ENCODE measurements at regions not wholly inside any gene's neighbourhood (a gene's known extent, or its start where the extent isn't known, plus 50 kb on each side); places are given as distances from the start of the nearest gene placed in this dataset.

- no peak for TF ChIP-seq CTCF (conservative IDR thresholded peaks at IDR 0.05; ENCODE audit: low read length)
- Histone ChIP-seq H3K4me3 (ENCODE audit: low read depth, low read length, poor library complexity, severe bottlenecking) (no peak overlapping the region), H3K36me3 (ENCODE audit: insufficient read depth, low read length) (no peaks in the 10 kb centered on the region), H3K4me1 (ENCODE audit: insufficient read depth, low read length, poor library complexity, severe bottlenecking) (no peaks in the 10 kb centered on the region), H3K4me2 (ENCODE audit: low read length) (no peak overlapping the region), H2AFZ (ENCODE audit: low read length) (no peak overlapping the region), H3K9me2 (ENCODE audit: insufficient read depth, low read length) (no peaks in the 10 kb centered on the region), H3K79me2 (ENCODE audit: insufficient read depth, low read depth, low read length) (no peaks in the 10 kb centered on the region), H3K27ac (ENCODE audit: low read depth, low read length, poor library complexity, severe bottlenecking) (no peak overlapping the region), H4K20me1 (ENCODE audit: insufficient read depth, low read length) (no peaks in the 10 kb centered on the region), H3K9me3 (ENCODE audit: low read length) (peaks cover 12% of the 10 kb centered on the region; the same call in 1 of the 2 replicates)
- ChIA-PET POLR2A (no interaction called here), CTCF (ENCODE audit: unreplicated experiment) (no interaction called here)
- BruUV-seq (replicated peaks) = no TSS peak
- DNase-seq (ENCODE audit: low spot score) = no peak
- intact Hi-C loops (cut with micrococcal nuclease; ENCODE audit: unreplicated experiment) = no loop called here
These were observed 163.9 kb upstream of the DAPK1 start for GRCh38 chr9:87333802-87334201.

GRCh38 chr9:87334366-87334765 is 163.3 kb upstream of the DAPK1 start:
- CTCF ChIA-PET (ENCODE audit: unreplicated experiment) = no interaction called here
- H3K9me2 ChIP-seq (ENCODE audit: insufficient read depth, low read length) = no peaks in the 10 kb centered on the region
- H4K20me1 ChIP-seq (ENCODE audit: insufficient read depth, low read length) = no peaks in the 10 kb centered on the region
- H3K4me3 ChIP-seq (ENCODE audit: low read depth, low read length, poor library complexity, severe bottlenecking) = no peak overlapping the region
- H3K4me2 ChIP-seq (ENCODE audit: low read length) = no peak overlapping the region
- H3K27ac ChIP-seq (ENCODE audit: low read depth, low read length, poor library complexity, severe bottlenecking) = no peak overlapping the region
- H3K79me2 ChIP-seq (ENCODE audit: insufficient read depth, low read depth, low read length) = no peaks in the 10 kb centered on the region
- no peaks in the 10 kb centered on the region for H3K4me1 ChIP-seq (ENCODE audit: insufficient read depth, low read length, poor library complexity, severe bottlenecking)
- H3K36me3 ChIP-seq (ENCODE audit: insufficient read depth, low read length) = no peaks in the 10 kb centered on the region
- no peak overlapping the region for H2AFZ ChIP-seq (ENCODE audit: low read length)
- no peak for DNase-seq (ENCODE audit: low spot score)
- POLR2A ChIA-PET = no interaction called here
- BruUV-seq (replicated peaks) = no TSS peak
- TF ChIP-seq EZH2phosphoT487 (IDR thresholded peaks at IDR 0.05; ENCODE audit: borderline replicate concordance, low read depth, low read length) = no peak
- no peak for TF ChIP-seq CTCF (conservative IDR thresholded peaks at IDR 0.05; ENCODE audit: low read length)
- intact Hi-C loops (cut with micrococcal nuclease; ENCODE audit: unreplicated experiment) = no loop called here
- peaks cover 12% of the 10 kb centered on the region; the same call in 1 of the 2 replicates for H3K9me3 ChIP-seq (ENCODE audit: low read length)

GRCh38 chr9:87336407-87336806 is 161.3 kb upstream of the DAPK1 start:
- H3K36me3 ChIP-seq (ENCODE audit: insufficient read depth, low read length) = no peaks in the 10 kb centered on the region
- CTCF ChIA-PET (ENCODE audit: unreplicated experiment) = no interaction called here
- H3K9me3 ChIP-seq (ENCODE audit: low read length) = peaks cover 3% of the 10 kb centered on the region; the same call in 1 of the 2 replicates
- POLR2A ChIA-PET = no interaction called here
- H3K79me2 ChIP-seq (ENCODE audit: insufficient read depth, low read depth, low read length) = no peaks in the 10 kb centered on the region
- no peak overlapping the region for H3K4me2 ChIP-seq (ENCODE audit: low read length)
- no peaks in the 10 kb centered on the region for H4K20me1 ChIP-seq (ENCODE audit: insufficient read depth, low read length)
- no peak overlapping the region for H2AFZ ChIP-seq (ENCODE audit: low read length)
- H3K4me3 ChIP-seq (ENCODE audit: low read depth, low read length, poor library complexity, severe bottlenecking) = no peak overlapping the region
- DNase-seq (ENCODE audit: low spot score) = peak; percentile 2
- TF ChIP-seq CTCF (conservative IDR thresholded peaks at IDR 0.05; ENCODE audit: low read length) (no peak), EZH2phosphoT487 (IDR thresholded peaks at IDR 0.05; ENCODE audit: borderline replicate concordance, low read depth, low read length) (no peak)
- no peak overlapping the region for H3K27ac ChIP-seq (ENCODE audit: low read depth, low read length, poor library complexity, severe bottlenecking)
- H3K9me2 ChIP-seq (ENCODE audit: insufficient read depth, low read length) = no peaks in the 10 kb centered on the region
- no peaks in the 10 kb centered on the region for H3K4me1 ChIP-seq (ENCODE audit: insufficient read depth, low read length, poor library complexity, severe bottlenecking)
- intact Hi-C loops (cut with micrococcal nuclease; ENCODE audit: unreplicated experiment) = loop anchor here (2.0 kb wide), 1 partner anchor 220 kb away; no protein-coding TSS in a partner anchor
- BruUV-seq (replicated peaks) = no TSS peak

Data from OCI-LY7 (cell line).